Stomach (tissue), 8 donors: ENCODE measurements at regions not wholly inside any gene's neighbourhood (a gene's known extent, or its start where the extent isn't known, plus 50 kb on each side); places are given as distances from the start of the nearest gene placed in this dataset.

Source experiments
- DNase-seq, 2 donors: peaks; one replicate each; pipeline versions ENCODE4 v3.0.0 to v3.0.0-alpha.2; 2013 to 2019
- H3K27ac ChIP-seq, 5 donors: fragments of 200-600 bp in 4 of 5; sonication (generic) in 4 of 5; one replicate each; pipeline ENCODE4 v1.5.1; 2013 to 2019; ENCODE audit warnings: mild to moderate bottlenecking in 1 of 5, moderate library complexity in 1 of 5
- H3K27me3 ChIP-seq, 3 donors: fragments of 200-600 bp; sonication (generic); one replicate each; pipeline ENCODE4 v1.5.1; 2017 to 2019; ENCODE audit warnings: mixed run types in 1 of 3
- H3K36me3 ChIP-seq, 4 donors: fragments of 200-600 bp; sonication (generic); 1 replicate in 3 of 4; 2 replicates in 1 of 4; pipeline ENCODE4 v1.5.1; 2016 to 2019
- H3K4me1 ChIP-seq, 4 donors: fragments of 200-600 bp; sonication (generic); one replicate each; pipeline ENCODE4 v1.5.1; 2016 to 2019
- H3K4me3 ChIP-seq, 4 donors: fragments of 200-600 bp; sonication (generic) in 3 of 4; one replicate each; pipeline ENCODE4 v1.5.1; 2016 to 2019; ENCODE audit warnings: mild to moderate bottlenecking in 1 of 4
- H3K9me3 ChIP-seq, 4 donors: fragments of 200-600 bp; sonication (generic); one replicate each; pipeline ENCODE4 v1.5.1; 2016 to 2019
- EP300 ChIP-seq: sonication (generic); formaldehyde crosslinking; IDR thresholded peaks from one replicate; pipeline ENCODE4 v1.6.1; 2017; ENCODE audit warnings: antibody characterized with exemption
- POLR2A ChIP-seq, 4 donors: fragments of 450-650 bp; IDR thresholded peaks; one replicate each; pipeline ENCODE4 v1.6.1; 2016; ENCODE audit warnings: antibody characterized with exemption in 4 of 4, control low read depth in 2 of 4, mild to moderate bottlenecking in 1 of 4, moderate library complexity in 1 of 4
- POLR2AphosphoS5 ChIP-seq, 3 donors: sonication (generic); formaldehyde crosslinking; IDR thresholded peaks; one replicate each; pipeline ENCODE4 v1.6.1; 2016; ENCODE audit warnings: antibody characterized with exemption in 3 of 3
- WGBS, 5 donors: extraction: QIAGEN DNeasy Blood & Tissue Kit in 3 of 5; methylation state at CpG; one replicate each; pipeline versions ENCODE4 v1.1.5 to v1.1.7; 2013 to 2018; 5-methylcytosine and 5-hydroxymethylcytosine counted together
- intact Hi-C: fragments of 100-400 bp; cut with DNase I; formaldehyde crosslinking; loops from one replicate; pipeline ENCODE4 v1.15.1; 2023; ENCODE audit warnings: low total_unique reads
- TF ChIP-seq, protein P1 (sequence below), 7 experiments: fragments of 450-650 bp in 4 of 7; fragments of 200-600 bp in 3 of 7; sonication (generic) in 3 of 7; IDR thresholded peaks; one replicate each; pipeline ENCODE4 v1.5.1; 2016 to 2019; ENCODE audit warnings: antibody characterized with exemption in 7 of 7, control low read depth in 2 of 7, mild to moderate bottlenecking in 1 of 7
- donor health status: healthy with polysubstance abuse.
- donor health status: Bipolar disorder and iron deficiency.
- donor health status: healthy.

DNA sequence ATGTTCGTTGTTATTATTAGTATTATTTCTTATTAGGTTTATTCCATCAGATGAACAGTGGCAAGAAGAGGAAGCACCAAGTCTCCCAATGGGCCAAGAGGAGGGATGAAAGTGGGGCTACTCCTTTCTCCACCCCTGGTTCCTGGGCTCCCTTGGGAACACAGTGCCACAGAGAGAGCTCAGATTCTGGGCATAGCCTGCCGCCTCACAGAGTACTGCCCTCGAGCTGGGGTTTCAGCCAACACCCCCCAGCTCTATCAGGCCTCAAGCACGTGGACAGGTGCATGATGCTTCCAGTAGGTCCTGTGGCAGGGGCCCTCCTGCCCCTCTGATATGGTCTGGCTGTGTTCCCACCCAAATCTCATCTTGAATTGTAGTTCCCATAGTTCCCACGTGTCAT is 103.6 kb upstream of the RNF32 start:
- WGBS, 5 donors = 78 to 86% (median 82%) methylated on average over 5 of the region's 5 CpGs
- DNase-seq = no peak
- Histone ChIP-seq H3K4me1 (no peaks in the 10 kb centered on the region), H3K27ac (no peak overlapping the region), H3K27me3 (no peaks in the 10 kb centered on the region), H3K36me3 (no peaks in the 10 kb centered on the region), H3K9me3 (no peaks in the 10 kb centered on the region), H3K4me3 (no peak overlapping the region)
- intact Hi-C loops = no loop called here
- TF ChIP-seq EP300 = no peak
- no peak for TF ChIP-seq POLR2A (IDR thresholded peaks at IDR 0.05)
- TF ChIP-seq, protein P1, sequence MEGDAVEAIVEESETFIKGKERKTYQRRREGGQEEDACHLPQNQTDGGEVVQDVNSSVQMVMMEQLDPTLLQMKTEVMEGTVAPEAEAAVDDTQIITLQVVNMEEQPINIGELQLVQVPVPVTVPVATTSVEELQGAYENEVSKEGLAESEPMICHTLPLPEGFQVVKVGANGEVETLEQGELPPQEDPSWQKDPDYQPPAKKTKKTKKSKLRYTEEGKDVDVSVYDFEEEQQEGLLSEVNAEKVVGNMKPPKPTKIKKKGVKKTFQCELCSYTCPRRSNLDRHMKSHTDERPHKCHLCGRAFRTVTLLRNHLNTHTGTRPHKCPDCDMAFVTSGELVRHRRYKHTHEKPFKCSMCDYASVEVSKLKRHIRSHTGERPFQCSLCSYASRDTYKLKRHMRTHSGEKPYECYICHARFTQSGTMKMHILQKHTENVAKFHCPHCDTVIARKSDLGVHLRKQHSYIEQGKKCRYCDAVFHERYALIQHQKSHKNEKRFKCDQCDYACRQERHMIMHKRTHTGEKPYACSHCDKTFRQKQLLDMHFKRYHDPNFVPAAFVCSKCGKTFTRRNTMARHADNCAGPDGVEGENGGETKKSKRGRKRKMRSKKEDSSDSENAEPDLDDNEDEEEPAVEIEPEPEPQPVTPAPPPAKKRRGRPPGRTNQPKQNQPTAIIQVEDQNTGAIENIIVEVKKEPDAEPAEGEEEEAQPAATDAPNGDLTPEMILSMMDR (IDR thresholded peaks at IDR 0.05) = no peak
- no peak for TF ChIP-seq POLR2AphosphoS5 (IDR thresholded peaks at IDR 0.05)

DNA sequence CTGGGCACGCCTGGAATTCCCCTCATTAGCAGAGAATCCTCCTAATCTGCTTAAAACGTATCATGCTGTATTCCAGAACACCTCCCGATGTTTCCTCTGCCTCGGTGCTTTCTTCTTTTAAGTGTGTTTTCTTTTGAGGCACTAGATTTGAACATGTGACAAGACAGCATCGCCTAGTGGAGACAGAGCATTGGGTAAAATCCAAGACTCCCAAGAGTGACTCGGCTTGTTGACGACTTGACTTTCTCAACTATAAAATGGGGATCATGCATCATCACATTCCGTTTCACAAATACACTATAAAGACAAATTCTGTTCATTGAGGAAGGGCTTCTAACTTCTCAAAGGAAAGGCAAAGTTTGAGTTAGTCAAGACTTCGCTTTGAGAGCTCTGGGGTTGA is 105.6 kb upstream of the RNF32 start:
- TF ChIP-seq POLR2AphosphoS5 (IDR thresholded peaks at IDR 0.05) = no peak
- TF ChIP-seq EP300 = no peak
- TF ChIP-seq POLR2A (IDR thresholded peaks at IDR 0.05) = no peak
- TF ChIP-seq, protein P1 (IDR thresholded peaks at IDR 0.05) = no peak

DNA sequence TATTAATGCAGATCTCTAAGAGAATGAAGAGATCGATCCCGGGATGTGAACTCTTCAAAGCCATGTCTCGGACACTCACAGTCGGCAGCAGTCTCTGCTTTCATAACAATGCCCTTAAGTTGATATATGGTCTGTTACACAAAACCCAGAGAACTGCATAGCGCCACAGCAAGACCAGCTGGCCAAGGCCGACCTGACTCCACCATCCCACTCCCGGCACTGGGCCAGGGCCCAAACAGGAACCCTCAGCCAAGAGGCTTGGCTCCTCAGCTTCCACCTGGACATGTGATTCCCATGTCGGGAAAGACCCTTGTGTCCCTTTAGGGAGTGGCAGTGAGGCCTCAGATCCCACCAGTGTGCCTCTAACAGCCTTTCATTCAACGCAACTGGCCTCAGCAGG is 106.6 kb upstream of the RNF32 start:
- no peaks in the 10 kb centered on the region for H3K9me3 ChIP-seq
- H3K4me3 ChIP-seq = no peak overlapping the region
- 89 to 96% (median 91%) methylated on average over 9 of the region's 9 CpGs for WGBS, 5 donors
- no peak for TF ChIP-seq EP300
- TF ChIP-seq, protein P1 (IDR thresholded peaks at IDR 0.05) = no peak
- no peak for TF ChIP-seq POLR2A (IDR thresholded peaks at IDR 0.05)
- no peak for TF ChIP-seq POLR2AphosphoS5 (IDR thresholded peaks at IDR 0.05)
- no peak for DNase-seq
- no peaks in the 10 kb centered on the region for H3K36me3 ChIP-seq
- no peaks in the 10 kb centered on the region for H3K27me3 ChIP-seq
- H3K4me1 ChIP-seq = peaks cover 0 to 8% (median 0%) of the 10 kb centered on the region in 4 donors
- H3K27ac ChIP-seq = no peak overlapping the region
- intact Hi-C loops = no loop called here

More for the DNA sequence above, 105.6 kb upstream of the RNF32 start:
- Histone ChIP-seq H3K36me3 (no peaks in the 10 kb centered on the region), H3K9me3 (no peaks in the 10 kb centered on the region), H3K4me3 (no peak overlapping the region), H3K27ac (no peak overlapping the region), H3K27me3 (no peaks in the 10 kb centered on the region), H3K4me1 (peaks cover 0 to 4% (median 0%) of the 10 kb centered on the region in 4 donors)
- WGBS, 5 donors = 84 to 90% (median 88%) methylated on average over 9 of the region's 9 CpGs
- no peak for DNase-seq
- intact Hi-C loops = no loop called here

DNA sequence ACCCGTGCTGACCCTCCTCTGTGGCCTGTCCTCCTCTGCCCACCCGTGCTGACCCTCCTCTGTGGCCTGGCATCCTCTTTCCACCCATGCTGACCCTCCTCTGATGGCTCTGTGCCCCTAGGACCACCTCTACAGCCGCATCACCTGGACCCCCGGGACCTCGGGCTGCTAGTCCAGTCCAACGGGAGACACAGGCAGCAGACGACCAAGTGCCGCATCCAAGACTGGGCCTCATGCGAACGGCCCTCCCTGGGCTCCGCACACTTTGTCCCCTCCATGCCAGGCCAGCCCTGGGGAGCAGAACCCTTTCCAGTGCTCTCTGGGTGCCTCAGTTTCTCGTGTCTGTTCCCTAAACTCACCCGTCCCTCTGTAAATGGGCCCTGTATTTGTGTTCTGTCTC is 107.2 kb upstream of the RNF32 start:
- TF ChIP-seq, protein P1 (IDR thresholded peaks at IDR 0.05) = no peak
- TF ChIP-seq POLR2AphosphoS5 (IDR thresholded peaks at IDR 0.05) (no peak), POLR2A (IDR thresholded peaks at IDR 0.05) (no peak), EP300 (no peak)
- Histone ChIP-seq H3K36me3 (no peaks in the 10 kb centered on the region), H3K27me3 (no peaks in the 10 kb centered on the region), H3K9me3 (no peaks in the 10 kb centered on the region), H3K4me1 (peaks cover 0 to 8% (median 0%) of the 10 kb centered on the region in 4 donors), H3K27ac (no peak overlapping the region), H3K4me3 (no peak overlapping the region)
- DNase-seq = no peak
- intact Hi-C loops = no loop called here
- whole genome bisulfite sequencing, 5 donors = 86 to 97% (median 88%) methylated on average over 13 of the region's 13 CpGs
